ENCODE measurements at regions not wholly inside any gene's neighbourhood (a gene's known extent, or its start where the extent isn't known, plus 50 kb on each side); places are given as distances from the start of the nearest gene placed in this dataset.
"Not testable (repeated sequence)": the region's sequence is repeated elsewhere in the genome, so short reads cannot be mapped to it uniquely, and the experiment has no call there.

DNA sequence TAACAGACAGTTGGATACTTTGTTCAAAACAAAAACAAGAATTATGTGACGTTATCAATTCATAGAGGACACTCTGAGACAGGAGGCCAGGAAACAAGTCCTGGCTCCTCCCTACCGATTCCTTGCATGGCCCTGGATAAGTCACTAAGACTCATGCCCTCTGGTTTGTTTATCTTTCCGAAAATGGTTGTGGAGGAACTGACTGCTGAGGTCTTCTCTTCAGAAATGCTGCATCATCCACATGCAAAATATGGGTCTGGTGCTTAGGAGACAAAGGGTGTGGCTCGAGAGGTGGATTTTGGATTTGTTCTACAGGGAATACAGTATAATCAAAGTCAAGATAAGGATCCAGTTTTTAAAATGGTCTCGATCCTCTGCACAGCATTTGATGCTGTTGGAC is 130.9 kb downstream of the RELL1 start:
- no peak for DNase-seq

DNA sequence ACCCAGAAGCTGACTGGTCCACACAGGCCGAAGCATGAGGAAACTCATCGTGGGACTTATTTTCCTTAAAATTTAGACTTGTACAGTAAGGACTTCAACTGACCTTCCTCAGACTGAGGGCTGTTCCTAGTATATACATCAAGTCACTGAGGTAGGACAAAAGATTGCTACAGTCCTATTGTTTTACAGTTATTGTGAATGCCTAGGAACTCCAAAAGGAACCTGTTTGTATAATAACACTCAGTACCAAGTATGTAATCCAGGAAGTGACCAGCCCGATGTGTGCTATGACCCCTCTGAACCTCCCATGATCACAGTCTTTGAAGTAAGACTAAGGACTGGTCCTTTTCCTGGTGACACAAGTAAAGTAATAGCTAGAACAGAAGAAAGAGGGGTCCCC is 136.3 kb downstream of the RELL1 start:
- DNase-seq, result not testable (repeated sequence)

DNA sequence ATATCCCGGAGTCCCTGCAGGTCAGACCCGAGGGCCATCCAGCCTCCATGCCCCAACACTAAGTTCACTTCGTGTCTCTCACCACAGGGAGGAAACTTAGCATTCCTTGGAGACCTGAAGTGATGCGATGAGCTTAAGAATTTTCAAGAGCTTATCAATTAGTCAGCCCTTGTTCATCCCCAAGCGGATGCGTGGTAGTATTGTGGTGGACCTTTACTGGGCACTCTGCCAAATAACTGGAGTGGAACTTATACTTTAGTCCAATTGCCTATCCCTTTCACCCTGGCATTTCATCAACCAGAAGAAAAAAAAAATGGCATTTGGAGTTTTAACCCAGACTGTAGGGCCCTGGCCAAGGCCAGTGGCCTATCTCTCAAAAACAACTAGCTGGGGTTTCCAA is 137.1 kb downstream of the RELL1 start:
- DNase-seq, result no peak

DNA sequence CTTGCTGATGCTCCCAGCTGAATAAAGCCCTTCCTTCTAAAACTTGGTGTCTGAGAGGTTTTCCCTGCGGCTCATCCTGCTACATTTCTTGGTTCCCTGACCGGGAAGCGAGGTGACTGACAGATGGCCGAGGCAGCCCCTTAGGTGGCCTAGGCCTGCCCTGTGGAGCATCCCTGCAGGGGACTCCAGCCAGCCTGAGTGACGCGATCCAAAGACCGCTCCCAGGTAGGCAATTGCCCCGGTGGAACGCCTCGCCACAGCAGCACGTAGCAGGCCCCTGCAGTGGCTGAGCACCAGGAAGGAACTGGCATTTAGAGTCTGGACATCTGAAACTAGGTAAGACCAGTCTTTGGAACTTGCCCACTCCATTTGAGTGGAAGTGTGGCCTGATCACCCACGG is 139.6 kb downstream of the RELL1 start:
- no peak for DNase-seq

DNA sequence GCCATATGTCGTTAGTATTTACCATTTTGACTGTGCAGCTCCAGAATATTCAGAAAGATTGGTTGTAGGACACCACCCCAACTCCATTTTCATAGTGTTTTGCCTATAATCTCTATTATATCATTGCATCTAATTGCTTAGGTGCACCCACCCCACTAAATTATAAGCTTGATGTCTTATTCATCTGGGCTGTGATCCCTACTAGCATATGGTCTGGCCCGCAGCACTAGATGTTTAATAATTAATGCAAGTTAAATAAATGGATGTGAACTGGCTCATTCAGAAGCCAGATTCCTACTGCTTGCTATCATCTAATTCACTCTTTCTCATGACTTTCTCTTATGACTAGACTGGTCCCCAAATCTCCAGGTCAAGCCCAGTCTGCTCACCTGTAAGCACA is 143.5 kb downstream of the RELL1 start:
- DNase-seq, result no peak

DNA sequence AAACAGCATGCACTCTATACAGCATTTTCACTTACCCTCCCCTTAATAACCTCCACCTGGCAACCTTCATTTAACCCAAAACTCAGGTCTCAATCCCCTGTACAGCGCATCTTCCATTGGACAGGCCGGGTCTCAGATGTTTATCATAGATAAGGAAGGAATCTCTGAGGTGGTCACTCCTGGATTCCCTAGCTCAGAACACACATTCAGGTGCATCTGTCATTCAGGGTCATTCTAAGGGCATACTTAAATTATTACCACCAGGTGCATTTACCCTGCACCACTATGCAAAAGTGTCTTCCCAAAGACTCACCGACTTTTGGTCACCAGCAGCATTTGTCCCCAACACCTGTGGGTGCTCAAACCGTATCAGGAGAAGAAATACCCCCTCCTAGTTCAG is 144.2 kb downstream of the RELL1 start:
- DNase-seq, result no peak

DNA sequence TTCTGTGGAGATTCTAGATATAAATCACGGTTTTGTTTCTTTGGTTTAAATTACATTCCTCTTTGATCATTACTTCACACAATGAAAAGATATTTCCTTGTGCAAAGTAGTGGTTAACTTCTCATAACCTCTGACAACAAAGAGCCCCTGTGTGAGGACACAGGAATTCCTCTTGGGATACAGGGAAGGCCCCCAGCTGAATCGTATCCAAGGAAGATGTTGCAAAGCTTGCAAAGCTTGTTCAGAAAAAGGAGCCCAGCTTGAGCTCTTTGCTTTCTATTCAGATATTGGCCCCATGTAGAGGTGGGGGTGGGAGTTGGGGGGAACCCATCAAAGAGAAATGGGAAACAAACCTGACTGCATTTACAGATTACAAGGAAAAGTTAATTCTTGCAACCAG is 145.7 kb downstream of the RELL1 start:
- DNase-seq, result no peak

DNA sequence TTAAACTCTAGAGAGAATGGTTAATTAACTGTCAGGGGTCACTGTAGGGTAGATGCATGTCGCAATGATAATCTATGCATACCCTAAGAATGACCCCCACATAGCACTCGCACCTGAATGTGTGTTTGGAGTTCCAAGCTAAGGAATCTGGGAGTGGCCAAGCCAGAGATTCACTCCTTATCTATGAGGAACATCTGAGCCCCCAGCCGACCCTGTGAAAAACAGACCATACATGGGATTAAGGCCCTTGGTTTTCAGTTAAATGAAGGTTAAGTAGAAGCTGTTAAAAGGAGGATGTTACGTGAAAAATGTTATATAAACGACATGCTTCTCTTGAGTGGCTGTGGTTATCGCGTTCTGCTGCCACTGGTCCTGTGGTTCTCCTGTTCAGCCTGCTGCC is 147.2 kb downstream of the RELL1 start:
- DNase-seq, result no peak

DNA sequence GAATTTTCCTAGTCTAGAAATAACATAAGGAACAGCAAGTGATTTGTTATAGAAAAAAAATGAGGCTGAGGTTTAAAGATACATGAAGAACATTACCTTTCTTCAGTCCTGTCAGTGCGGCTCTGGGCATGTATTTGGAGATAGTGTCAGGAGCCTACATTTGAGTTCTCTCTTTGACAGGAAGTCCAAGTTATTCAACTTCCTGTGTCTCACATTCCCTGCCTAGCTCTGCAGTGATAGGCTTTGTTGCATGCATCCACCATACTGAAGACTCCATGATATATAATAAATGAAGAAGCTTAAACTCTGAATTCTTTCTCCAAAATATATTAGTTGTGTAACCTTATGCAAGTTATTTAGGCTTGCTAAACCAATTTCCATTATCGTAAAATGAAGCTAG is 148.7 kb downstream of the RELL1 start:
- DNase-seq, result no peak

DNA sequence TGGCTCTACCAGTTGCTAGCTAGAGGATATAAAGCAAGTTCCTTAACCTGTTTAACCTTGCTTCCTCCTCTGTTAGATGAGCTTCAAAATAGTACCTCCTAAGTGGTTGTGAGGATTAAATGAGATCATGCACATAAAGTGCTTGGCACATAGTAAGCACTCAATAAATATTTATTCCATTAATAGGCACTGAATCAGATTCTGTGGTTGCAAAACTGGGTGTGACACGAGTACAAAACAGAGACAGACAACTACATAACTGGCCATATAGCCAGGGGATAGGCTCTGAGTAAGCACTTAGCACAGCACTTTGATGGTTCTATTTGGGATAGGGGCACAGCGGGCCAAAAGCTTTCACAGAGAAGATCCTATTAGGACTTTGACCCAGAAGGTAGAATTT is 150.3 kb downstream of the RELL1 start:
- DNase-seq, result no peak

DNA sequence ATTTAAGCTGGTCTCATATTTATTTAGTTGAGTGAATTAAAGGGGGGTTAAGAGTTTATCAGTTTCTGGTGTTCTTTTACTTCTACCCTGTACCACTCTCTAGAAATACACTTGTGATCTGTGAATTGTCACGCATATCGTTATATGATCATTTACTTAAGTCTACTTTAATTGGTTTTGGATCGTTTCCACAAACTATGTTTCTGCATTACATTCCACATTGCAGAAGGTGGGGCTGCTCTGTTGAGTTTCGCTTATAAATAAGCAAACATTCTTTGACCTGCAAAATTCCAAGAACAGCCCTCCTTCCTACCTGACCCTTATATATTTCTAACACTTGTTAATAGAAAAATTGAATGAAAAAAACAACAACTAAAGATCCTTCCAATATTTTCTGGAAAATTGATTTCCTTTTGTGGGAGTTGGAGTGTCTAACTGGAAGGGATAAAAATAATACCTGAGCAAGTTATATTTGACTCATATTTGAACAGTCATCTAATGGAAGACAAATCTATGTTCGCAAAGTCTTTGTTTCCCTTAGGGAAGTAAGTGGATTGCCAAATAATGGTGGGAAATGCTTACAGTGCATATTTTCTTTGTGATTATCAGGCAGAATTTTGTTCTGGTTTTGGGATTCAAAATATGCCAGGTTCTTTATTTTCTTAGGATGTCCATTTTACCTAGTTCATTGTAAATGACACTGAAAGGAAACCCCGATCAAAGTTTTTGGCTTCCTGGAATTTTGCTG is 152.7 kb downstream of the RELL1 start:
- DNase-seq, result no peak

DNA sequence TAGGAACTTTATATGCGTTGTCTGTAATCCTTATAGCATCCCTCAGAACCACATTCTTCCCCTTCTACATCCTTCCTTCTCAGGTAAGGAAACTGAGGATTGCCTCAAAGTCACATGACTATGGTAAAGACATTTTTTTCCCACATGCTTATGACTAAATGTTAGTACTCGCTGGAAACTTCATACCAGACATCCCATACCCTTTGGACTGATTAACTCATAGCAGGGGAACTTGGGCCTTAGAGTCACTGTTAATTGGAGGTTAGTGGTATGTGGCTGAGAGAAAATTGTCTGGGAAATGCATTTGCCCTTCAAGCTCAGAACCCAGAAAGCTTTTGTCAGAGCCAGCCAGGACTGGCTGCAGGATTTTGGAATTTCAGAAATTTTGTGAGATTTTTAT is 155.0 kb downstream of the RELL1 start:
- no peak for DNase-seq

DNA sequence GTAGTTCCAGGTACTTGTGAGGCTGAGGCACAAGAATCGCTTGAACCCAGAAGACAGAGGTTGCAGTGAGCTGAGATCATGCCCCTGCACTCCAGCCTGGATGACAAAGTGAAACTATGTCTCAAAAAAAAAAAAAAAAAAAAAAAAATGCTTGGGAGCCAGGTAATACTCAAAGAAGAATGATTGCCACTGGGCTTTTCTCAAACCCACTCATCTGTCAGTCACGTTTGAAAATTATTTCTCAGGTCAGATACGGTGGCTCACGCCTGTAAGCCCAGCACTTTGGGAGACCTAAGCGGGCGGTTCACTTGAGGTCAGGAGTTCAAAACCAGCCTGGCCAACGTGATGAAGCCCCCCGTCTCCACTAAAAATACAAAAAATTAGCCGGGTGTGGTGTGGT is 155.7 kb downstream of the RELL1 start:
- no peak for DNase-seq

DNA sequence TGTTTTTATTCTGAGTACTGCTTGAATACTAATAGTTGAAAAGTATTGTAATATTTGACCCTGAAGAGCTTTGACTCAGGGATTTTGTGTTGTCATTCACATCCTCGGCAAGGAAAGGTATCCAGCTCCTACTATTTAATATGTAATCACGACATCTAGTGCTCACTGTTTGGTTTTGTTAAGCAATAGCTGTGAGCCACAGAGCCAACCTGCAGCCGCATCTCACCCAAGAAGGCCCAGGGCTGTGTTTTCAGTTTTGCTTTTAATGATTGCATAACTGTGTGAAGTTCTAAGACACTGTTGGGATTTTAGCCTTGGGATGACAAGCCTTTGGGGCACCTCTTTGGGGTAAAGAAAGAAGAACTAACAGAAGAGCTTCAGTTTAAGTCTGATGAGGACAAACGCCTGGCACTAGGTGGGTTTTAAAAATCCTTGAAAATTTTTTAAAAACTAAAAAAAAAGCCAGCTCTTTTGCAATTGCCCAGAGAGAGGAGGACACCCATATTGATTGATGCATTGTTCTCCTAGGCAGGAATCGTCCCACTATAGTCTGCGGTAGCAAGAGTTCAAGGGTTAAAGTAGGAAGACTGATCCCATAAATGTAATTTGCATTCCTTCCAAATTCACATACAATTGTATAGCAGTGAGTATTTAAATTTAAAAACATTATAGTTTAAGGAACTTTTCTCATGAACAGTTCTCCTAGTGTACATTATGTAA is 157.8 kb downstream of the RELL1 start:
- DNase-seq, result peak; percentile 14

DNA sequence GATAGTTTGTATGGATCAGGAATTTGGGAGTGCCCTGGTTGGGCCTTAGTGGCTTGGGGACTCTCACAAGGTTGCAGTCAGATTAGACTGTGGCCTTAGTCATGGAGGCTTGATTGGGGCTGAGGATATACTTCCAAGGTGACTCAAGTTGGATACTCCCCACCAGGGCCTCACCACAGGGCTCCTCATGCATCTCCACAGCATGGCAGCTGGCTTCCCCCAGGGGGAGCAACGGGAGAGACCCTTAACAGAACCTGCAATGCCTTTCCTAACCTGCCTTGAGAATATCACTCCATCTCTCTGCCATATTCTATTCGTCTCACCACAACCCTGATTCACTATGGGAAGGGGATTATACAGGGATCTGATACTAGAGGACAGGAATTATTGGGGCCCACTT is 161.9 kb downstream of the RELL1 start:
- no peak for DNase-seq

DNA sequence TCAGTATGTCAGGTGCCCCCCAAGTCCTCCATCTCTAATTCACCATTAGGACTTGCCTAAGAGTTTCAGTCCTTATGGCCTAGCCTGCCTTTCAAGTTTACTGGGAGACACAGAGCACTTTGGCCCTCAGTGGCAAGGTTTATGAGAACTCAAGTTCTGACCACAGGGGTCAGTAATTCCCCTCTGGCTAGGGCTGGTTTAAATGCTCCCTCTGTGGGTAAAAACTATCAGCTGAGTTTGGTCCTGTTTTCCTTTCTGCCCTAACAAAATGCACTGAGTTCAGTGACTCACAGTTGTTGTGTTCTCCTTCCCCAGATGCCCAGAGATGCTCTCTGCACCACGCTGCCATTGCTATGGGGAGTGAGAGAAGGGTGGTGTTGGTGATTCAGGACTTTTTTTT is 163.2 kb downstream of the RELL1 start:
- no peak for DNase-seq

DNA sequence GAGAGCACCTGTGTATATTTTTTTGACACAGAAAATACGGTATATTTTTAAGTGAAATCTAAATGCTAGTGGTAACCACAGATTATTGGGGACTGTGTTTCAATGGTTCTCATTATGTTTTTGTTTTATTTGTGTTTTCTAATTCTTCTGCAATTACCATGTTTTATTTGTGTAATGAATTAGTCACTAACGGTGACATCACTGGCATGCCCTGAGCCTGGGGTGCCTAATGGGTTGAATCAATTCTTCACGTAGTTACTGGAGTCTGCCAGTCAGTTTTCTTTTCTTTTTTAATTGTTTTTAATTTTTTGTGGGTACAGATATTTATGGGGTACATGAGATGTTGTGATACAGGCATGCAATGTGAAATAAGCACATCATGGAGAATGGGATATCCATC is 168.8 kb downstream of the RELL1 start:
- DNase-seq, result no peak

DNA sequence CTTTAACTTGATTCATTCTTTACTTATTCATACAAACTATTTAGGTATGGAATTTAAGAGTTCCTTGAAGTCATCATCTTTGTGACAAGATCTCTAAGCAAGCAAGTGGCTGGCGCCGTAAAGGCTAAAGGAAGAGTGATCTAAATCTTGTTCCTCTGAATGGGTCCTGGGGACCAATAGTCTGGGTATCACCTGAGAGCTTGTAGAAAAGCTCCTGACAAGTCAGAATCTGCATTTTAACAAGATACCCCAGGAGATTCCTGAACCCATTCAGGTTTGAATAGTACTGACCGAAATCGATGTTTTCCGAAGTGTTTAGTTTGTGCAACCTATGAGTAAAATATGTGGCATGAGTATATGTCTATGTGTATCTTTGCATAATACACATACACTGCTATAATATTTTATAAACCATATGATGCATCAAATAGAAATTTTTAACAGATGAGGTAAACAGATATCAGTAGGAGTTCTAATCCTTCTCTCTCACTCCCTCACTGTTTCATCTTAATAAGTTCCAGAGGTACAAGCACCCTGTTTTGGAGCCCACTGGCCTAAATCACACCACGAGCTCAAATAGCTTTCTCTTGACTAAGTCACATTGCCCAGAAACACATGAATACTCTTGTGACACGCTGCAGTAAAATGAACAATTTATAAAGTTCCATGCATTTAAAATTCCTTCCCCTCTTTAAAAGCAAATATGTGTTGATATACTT is 170.0 kb downstream of the RELL1 start:
- DNase-seq, result no peak

DNA sequence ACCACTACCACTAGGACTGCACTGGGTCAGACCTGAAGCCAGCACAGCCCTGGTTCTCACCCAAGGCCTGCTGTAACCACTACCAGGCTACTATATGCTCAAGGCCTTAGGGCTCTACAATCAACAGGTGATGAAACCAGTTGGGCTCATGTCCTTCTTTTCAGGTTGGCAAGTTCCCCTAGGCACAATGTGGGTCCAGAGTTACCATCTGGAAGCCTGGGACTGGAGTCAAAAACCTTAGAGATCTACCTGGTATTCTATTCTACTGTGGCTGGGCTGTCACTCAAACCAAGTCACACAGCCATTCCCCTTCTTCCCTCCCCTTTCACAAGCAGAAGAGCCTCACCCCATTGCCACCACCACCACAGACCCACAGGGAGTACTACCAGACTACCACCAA is 175.6 kb downstream of the RELL1 start:
- no peak for DNase-seq

DNA sequence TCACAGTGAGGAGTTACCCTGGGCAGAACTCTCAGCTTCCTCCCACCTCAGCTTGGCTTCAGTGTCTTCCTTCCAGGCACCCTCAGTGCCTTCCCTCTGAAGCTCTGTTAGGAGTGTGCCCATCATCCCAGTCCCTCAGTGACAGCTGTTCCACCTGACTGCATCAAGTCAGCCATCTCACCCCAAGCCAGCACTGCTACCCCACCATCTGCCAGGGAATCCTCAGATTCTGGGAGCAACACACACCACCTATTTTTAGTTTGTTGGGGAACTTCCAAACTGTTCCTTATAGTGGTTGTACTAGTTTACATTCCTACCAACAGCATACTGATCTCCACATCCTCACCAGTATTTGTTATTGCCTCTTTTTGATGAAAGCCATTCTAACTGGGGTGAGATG is 182.9 kb downstream of the RELL1 start:
- no peak for DNase-seq

DNA sequence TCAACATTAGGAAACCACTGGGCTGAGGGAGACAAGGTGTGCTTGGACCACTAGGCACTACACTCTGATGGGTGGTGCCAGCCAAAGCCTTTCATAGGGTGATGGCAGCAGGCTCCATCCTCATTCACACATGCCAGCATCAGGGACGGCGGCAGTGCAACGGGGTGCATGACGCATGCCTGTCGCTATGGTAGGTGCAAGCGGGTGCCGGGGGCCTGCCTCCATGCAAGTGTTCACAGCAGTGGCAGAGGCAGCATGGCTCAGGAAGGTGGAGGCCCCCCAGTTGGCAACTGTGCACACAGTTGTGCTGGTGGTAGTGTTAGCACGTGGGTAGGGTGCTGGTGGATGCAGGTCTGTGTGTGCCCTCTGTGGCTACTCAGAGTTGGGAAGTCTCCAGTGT is 184.1 kb downstream of the RELL1 start:
- DNase-seq, result no peak

Measured in NK-92 treated with Interleukin-12 subunit alpha and Interleukin-12 subunit beta, amount 100 ng/mL, for 24 hours (cell line).